ENCODE measurements at regions not wholly inside any gene's neighbourhood (a gene's known extent, or its start where the extent isn't known, plus 50 kb on each side); places are given as distances from the start of the nearest gene placed in this dataset.
"Not testable (repeated sequence)": the region's sequence is repeated elsewhere in the genome, so short reads cannot be mapped to it uniquely, and the experiment has no call there.

- in situ Hi-C loops (cut with HindIII; ENCODE audit: low sequenced_read_pairs), result not testable (repeated sequence)
These were observed 75.0 kb upstream of the POTEB3 start for GRCh38 chr15:21515296-21515695.

GRCh38 chr15:21503021-21503420 lies 62.7 kb upstream of the POTEB3 start:
- in situ Hi-C loops (cut with HindIII; ENCODE audit: low sequenced_read_pairs); DNase-seq (ENCODE audit: low spot score): not testable (repeated sequence)

More at GRCh38 chr15:21515296-21515695, 75.0 kb upstream of the POTEB3 start:
- DNase-seq (ENCODE audit: low spot score), result not testable (repeated sequence)

Measured in G401 (cell line).